AG10803 (cell line): ENCODE measurements at regions not wholly inside any gene's neighbourhood (a gene's known extent, or its start where the extent isn't known, plus 50 kb on each side); places are given as distances from the start of the nearest gene placed in this dataset.

Source experiments
- DNase-seq: peaks from one replicate; pipeline ENCODE4 v3.0.0; 2010; ENCODE audit warnings: low read depth
- H3K4me3 ChIP-seq: 2 replicates; pipeline ENCODE4 v1.5.1; 2011; ENCODE audit warnings: mild to moderate bottlenecking, low read length, control low read depth
- TF ChIP-seq, protein P1 (sequence below): conservative IDR thresholded peaks from 2 replicates; pipeline ENCODE4 v1.5.1; 2011; ENCODE audit warnings: mild to moderate bottlenecking, low read length, control low read depth, inconsistent platforms

DNA sequence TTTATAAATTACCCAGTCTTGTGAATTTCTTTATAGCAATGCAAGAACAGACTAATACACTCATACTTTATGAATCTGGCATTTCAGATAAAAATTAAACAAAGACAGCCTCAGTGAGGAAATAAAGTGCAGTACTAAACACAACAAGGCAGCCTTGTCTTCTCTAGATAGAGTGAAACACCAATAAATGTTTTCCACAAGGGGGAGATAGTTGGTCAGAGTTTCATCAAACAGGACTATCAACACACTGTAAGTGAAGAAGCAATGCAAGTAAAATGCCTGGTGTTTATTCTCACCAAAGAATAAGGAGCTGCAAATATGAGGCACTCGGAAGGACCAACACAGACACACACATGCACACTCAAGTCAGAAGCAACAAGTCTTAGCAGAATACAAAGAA, 62.8 kb downstream of the FAM9B start:
- peak; percentile 63 for DNase-seq
- TF ChIP-seq, protein P1, sequence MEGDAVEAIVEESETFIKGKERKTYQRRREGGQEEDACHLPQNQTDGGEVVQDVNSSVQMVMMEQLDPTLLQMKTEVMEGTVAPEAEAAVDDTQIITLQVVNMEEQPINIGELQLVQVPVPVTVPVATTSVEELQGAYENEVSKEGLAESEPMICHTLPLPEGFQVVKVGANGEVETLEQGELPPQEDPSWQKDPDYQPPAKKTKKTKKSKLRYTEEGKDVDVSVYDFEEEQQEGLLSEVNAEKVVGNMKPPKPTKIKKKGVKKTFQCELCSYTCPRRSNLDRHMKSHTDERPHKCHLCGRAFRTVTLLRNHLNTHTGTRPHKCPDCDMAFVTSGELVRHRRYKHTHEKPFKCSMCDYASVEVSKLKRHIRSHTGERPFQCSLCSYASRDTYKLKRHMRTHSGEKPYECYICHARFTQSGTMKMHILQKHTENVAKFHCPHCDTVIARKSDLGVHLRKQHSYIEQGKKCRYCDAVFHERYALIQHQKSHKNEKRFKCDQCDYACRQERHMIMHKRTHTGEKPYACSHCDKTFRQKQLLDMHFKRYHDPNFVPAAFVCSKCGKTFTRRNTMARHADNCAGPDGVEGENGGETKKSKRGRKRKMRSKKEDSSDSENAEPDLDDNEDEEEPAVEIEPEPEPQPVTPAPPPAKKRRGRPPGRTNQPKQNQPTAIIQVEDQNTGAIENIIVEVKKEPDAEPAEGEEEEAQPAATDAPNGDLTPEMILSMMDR: peak; percentile 60
- no peak overlapping the region for H3K4me3 ChIP-seq

DNA sequence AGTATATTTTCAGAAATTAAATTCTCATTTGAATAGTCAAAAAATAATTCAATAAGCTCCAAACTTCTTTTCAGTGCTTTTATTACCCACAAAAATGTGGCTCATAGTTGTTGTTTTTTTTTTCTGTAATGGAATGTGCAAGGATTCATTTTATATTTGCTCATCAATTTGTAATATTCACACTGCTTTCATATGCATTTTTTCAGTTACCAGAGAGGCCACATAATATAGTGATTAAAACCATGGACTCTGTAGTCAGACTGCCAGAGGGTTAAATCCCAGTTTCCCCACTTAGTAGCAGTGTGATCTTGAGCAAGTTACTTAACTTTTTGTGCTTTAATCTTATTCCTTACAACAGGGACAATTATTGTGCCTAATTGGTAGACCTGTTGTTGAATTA, 64.5 kb downstream of the FAM9B start:
- TF ChIP-seq, protein P1: no peak
- H3K4me3 ChIP-seq: no peak overlapping the region
- DNase-seq: peak; percentile 58

DNA sequence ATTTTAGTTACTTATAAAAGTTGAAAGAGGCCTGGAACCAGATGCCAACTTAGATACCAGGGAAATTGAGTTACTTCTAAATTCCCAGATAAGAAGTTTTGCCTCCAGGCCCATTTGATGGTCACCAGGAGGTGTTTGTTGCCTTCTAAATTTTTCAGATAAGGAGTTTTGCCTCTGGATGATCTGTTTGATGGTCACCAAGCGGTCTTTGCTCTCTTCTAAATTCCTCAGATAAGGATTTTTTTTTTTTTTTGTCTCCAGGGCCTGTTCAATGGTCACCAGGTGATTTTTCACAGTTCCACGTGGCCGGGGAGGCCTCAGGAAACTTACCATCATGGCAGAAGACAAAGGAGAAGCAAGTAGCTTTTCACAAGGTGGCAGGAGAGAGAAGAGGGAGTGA, 66.5 kb downstream of the FAM9B start:
- no peak overlapping the region for H3K4me3 ChIP-seq
- no peak for DNase-seq
- TF ChIP-seq, protein P1: no peak

DNA sequence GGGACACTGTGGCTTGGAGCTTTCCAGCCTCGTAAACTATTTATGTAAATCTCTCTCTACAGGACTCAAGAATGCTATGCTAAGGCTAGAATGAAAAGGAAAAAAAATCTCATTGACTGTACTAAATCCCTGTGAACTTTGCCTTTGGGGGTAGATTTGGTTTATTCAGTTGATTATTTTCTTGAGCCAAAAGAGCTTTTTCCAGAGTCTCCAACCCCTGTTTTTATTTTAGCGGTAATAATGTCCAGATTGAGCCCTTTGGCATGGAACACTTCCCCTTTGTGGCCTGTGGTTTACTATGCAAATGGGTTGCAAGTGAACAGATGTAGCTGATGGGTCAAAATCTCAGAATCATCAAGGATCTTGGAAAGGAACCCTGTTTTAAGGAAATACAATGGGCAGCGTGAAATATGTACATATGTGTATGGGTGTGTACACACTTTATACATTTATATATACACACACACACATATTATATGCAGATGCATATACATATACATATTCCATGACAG, 72.9 kb downstream of the FAM9B start:
- TF ChIP-seq, protein P1: no peak
- no peak overlapping the region for H3K4me3 ChIP-seq
- DNase-seq: peak; percentile 67

DNA sequence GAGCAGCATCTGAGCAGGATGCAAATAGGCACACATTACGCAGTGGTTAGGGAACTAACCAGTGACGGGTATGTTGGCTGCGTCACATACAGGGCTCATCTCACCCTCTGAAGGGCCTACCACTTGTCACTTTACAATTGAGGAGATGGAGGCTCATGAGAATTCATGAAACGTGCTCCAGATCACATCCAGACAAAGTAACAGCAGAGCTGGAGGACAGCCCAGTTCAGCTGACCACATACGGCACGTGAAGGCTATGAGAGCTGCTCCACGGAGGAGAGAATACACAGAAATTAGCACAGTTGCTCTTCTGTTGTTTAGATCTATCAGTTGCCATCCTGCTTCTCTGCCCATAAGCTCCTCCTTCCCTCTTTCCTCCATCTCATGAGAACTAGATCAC, 78.4 kb downstream of the FAM9B start:
- TF ChIP-seq, protein P1: no peak
- DNase-seq: peak; percentile 37
- H3K4me3 ChIP-seq: no peak overlapping the region

DNA sequence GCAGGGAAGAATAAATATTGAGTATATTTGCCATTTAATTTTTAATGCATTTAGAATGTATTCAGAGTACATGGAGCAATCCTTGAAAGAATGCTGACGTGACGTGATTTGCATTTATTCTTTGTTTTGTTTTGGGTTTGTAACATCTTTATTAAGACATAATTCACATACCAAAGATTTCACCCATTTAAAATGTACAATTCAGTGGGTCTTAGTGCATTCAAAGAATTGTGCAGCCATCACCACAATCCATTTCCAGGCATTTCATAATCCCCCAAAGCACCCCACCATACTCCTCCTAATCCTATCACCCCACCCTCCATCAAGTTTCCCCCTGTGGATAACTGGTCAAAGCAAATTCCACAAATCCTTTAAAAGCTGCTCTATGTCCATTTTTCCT, 87.4 kb downstream of the FAM9B start:
- peak; percentile 18 for DNase-seq
- TF ChIP-seq, protein P1: no peak
- H3K4me3 ChIP-seq: no peak overlapping the region

DNA sequence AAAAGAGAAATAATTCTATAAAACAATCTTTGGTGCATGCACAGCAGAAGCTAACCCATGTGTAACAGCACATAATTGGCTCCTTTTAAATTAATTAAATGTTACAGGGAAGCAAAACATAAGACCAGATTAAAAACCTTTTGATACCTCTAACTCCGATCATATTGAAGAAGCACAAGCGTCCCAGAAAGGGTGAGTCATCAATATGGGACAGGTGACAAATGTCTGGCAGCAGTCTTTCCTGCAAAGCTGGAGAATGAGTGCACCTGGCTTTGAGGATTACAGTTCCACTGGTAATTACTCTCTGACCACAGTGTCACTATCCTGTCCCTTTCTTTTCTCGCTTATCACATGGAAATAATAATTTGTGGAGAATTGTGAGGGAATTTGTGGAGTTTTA, 94.6 kb downstream of the FAM9B start:
- no peak for DNase-seq
- TF ChIP-seq, protein P1: no peak
- H3K4me3 ChIP-seq: no peak overlapping the region
